GM12874 (cell line): ENCODE measurements at regions not wholly inside any gene's neighbourhood (a gene's known extent, or its start where the extent isn't known, plus 50 kb on each side); places are given as distances from the start of the nearest gene placed in this dataset.

Experiments used
- CTCF ChIP-seq: IDR thresholded peaks from 2 replicates; pipeline ENCODE4 v1.5.1; 2011; ENCODE audit warnings: low read depth, mild to moderate bottlenecking, control low read depth, low read length, moderate library complexity; ENCODE audit not compliant: insufficient read depth

- no peak for TF ChIP-seq CTCF
These were observed 141.8 kb downstream of the GRIN2B start for GRCh38 chr12:13839365-13840336.

GRCh38 chr12:13836099-13836498 lies 145.3 kb downstream of the GRIN2B start:
- no peak for TF ChIP-seq CTCF

GRCh38 chr12:13835652-13836051 lies 145.8 kb downstream of the GRIN2B start:
- no peak for TF ChIP-seq CTCF

- TF ChIP-seq CTCF, result no peak
These were observed 147.2 kb downstream of the GRIN2B start for GRCh38 chr12:13834241-13834640.

- TF ChIP-seq CTCF, result no peak
These were observed 164.3 kb downstream of the GRIN2B start for GRCh38 chr12:13817131-13817530.

- no peak for TF ChIP-seq CTCF
These were observed 165.0 kb downstream of the GRIN2B start for GRCh38 chr12:13816394-13816793.

GRCh38 chr12:13812168-13812567 lies 169.2 kb downstream of the GRIN2B start:
- TF ChIP-seq CTCF, result no peak
